T-helper 1 cell (primary cell): ENCODE measurements at regions not wholly inside any gene's neighbourhood (a gene's known extent, or its start where the extent isn't known, plus 50 kb on each side); places are given as distances from the start of the nearest gene placed in this dataset.

Source experiments
- DNase-seq, 5 donors: peaks; one replicate each; pipeline ENCODE4 v3.0.0-alpha.2; 2012 to 2020

DNA sequence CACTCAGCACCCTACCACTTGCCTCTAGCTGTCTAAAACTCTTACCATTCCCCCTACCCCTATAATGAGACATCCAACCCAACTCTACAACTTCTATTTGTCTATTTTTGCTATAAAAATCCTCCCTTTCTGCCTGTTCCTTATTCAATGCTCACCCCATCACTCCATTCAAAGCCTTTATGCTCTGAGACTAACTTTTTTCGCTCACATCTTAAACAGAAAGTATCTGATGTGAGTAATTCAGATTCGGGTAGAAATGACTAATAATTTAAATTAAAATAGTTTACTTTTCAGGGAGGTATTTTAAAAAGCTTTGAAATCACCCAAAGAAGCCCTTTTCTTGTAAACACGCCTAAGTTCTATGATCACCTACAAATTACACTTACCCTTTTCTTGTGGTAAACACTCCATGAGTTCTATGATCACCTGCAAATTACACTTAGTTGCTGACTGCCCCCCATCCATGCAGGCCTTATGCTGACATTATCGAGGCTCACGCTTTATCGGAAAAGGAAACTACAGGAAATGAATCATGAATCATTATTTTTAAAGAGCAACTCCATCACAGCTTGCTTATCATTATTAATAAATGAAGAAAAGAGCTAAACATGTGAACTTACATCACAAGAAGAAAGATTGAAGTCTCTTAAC is 168.7 kb upstream of the PPP1R2C start:
- peak in 1 of 5 donors; percentile 56 for DNase-seq

DNA sequence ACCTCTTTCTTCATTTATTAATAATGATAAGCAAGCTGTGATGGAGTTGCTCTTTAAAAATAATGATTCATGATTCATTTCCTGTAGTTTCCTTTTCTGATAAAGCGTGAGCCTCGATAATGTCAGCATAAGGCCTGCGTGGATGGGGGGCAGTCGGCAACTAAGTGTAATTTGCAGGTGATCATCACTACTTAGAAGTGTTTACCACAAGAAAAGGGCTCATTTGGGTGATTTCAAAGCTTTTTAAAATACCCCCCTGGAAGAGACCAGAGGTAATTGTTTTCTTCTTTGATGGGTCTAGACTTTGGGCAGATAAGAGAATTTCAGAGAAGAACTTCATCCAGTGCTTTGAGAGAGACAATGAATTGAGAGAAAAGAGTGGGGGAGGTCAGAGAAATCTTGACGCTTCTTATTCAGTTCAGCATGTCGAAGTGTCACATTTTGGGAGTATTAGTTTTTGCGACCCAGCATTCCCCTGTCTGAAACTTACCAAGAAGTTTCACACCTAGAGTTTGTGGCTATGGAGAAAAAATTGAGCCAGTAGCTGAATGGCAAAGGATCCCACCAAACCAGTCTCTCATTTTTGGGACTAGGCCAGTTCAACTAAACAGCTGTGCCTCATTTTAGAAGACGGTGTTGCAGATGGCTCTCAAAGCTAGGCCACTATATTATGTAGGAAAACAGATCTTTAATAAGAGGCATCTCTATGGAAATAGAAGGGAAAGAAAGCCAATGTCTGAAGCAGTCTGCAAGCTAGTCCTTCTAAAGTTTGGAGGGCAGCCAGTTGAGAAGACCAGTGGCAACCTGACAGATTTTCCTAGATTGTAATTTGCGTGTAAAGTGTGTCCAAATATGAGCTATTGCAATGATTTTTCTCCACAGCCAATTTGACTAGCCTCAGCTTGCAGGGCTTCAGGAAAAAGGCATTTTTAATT is 171.0 kb upstream of the PPP1R2C start:
- DNase-seq, result peak in 1 of 5 donors; percentile 8

DNA sequence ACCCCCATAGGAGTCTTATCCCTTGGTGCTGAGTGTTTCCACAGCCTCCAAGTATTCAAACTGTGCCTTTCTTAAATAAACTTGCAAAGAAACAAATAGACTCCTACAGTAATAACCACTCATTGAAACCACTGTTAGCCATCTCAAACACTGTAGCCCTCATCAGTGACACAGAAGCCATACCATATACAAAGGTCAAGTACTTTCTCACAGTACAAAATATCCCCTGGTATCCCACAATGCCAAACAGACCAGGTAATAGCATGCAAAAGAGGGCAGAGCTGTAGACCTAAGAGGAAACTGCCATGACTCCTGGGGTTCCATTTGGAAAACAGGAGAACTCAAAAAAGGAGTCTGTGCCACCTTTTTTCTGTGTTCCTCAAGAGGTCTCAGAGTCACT is 173.8 kb upstream of the PPP1R2C start:
- no peak for DNase-seq

DNA sequence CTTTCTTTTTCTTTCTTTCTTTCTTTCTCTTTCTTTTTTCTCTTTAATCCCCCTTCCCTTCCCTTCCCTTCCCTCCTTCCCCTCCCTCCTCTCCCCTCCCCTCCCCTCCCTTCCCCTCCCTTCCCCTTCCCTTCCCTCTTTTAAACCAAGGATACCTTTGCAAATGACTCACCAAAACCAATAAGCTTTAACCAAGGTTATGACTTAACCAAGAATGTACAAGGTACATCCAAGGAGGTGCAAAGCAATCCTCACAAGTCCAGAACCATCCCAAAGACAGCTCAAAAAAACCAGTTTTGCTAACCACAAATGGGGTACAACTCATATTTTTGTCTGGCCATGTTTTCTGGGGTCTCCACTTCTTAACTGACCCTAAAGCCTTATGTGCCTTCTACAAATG is 174.7 kb upstream of the PPP1R2C start:
- no peak for DNase-seq

DNA sequence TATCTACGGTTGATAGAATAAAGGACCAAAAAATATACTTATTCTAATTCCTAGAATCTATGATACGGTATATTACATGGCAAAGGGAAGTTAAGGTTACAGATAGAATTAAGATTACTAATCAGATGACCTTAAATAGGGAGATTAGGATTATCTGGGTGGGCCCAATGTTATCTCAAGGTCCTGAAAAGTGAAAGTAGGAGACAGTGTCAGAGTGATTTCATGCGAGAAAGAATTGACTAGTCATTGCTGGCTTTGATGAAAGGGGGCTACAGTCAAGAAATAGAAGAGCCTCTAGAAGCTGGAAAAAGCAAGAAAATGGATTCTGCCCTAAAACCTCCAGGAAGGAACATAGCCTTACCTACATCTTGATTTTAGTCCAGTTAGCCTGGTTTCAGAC is 176.9 kb upstream of the PPP1R2C start:
- no peak for DNase-seq

DNA sequence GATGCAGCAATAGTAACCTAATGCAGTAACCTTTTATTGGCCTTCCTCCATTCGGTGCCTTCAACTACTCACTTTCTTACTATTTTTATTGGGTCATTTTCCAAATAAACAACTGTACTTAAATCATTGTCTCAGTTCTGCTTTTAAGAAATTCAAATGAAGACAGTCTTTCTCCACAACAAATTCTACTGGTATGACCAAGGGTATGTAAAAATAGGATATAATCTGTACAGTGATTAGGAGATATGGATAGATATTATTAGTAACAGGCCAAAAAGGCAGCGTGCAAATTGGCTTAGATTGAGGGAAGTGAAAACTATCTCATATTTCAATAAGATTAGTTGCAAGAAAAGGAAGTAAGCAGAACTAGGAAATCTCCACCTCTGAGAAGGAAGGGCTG is 177.4 kb upstream of the PPP1R2C start:
- DNase-seq, result no peak

DNA sequence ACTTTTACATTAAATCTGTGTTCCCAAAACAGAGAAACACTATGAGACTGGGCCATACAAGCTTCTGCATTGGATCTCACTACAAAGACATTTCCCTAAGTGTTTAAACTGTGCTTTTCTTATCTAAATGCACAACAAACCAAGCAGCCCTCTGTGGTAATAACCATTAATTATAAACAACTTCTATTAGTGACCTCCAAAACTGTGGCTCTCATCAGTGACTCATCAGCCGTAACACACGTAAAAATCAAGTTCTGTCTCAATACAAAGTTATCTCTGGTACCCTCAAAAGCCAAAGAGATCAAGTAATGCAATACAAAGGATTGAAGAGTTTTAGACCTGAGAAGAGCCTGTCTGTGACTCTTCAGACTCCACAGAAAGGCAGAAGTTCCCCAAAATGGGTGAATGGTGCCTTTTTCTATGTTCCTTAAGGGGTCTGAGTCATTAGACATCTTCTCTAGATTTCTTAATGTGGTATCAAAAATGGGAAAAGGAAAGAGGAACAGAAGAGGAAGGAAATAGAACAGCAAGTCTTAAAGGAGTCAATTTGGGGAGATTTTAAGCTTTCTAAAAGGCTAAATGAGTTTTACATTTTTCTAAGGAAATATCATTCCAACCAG is 189.8 kb upstream of the PPP1R2C start:
- DNase-seq, result no peak

DNA sequence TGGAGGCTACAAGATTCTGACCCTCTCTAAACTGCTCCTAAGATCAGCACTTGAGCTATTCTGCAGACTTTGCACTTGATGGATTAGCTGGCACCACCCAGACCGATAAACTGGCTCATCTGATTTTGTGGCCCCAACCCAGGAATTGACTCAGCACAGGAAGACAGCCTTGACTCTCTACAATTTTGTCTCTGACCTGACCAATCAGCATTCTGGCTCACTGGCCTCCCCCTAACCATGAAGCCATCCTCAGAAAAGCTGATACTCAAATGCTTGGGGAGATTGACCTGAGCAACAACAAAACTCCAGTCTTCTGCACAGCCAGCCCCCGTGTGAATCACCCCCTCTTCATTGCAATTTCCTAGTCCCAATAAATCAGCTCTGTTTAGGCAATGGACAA is 195.4 kb upstream of the PPP1R2C start:
- no peak for DNase-seq

DNA sequence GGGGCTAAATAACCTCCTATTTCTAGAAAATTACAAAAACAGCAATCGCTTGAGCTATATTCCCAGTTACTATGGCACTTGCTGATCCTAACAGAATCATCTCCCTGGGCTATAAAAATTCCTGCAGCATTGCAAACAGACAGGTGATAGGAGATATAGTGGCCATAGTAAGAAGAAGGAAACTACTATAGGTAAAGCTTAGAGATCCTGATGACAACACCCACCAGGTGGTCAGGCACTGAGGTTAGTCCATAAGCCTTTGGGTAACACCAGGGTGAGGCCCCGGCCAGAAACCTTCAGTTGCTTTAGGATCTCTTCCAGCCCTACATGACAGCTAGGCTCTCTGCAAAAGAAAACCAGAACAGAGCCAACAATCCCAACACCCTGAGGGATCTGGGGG is 197.9 kb upstream of the PPP1R2C start:
- DNase-seq, result no peak

DNA sequence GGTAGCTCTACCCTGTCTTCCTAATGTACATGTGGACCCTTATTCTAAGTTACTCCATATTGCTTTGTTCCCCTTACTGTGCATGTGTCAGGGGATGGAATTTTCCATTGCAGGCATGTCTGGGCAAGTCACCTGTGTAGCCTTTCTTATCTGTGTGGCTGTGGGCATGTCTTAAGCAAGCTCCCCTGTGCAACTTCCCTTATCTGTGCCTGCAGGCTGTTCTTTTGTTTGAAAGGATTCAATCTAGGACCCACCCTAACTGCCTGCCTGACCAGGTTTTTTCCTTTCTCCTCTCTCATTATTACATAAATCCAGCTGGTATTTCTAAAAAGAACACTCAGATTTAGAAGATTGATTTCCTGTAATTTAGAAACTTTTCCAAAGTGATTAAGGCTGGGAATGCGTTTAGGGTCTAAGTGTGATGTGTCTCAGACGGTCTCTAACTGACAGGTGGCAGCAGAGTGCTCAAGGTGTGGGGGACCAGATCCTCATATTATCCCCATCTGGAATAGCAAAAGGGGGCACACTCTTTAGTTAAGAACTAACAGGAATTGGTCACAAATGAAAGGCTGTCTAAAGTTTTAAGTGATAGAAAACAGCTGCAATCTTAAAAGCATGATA is 198.9 kb upstream of the PPP1R2C start:
- no peak for DNase-seq

DNA sequence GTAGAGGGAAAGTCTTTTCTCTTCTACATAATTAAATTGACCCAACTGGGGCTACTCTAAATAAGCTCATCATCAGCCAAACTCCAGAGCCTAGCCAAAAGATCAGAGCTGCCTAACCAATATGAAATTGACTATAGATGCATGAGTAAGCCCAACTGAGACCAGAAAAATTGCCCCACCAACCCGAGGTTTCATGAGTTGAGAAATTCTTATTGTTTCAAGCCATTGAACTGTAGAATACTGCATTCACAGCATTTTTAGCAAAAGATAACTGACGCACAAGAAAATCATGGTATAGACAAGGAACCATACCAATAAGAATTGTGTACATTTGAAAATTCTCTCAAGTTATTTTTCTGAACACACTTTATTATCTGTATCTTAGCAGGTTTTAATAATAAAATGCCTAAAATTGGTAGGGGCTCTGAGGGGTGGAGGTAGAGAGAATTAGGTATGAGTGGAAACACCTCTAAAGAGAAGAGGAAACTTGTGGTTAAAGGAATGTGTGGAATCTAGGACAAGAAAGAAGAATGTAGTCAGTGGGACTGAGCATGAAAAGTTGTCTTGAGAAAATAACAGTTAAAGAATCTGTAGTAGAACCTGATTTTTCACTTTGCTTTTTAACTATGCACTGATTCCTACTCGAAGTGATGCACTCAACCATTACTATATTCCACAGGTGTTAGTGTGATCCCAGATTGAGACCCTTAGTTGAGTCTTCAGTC is 200.9 kb upstream of the PPP1R2C start:
- DNase-seq, result no peak

DNA sequence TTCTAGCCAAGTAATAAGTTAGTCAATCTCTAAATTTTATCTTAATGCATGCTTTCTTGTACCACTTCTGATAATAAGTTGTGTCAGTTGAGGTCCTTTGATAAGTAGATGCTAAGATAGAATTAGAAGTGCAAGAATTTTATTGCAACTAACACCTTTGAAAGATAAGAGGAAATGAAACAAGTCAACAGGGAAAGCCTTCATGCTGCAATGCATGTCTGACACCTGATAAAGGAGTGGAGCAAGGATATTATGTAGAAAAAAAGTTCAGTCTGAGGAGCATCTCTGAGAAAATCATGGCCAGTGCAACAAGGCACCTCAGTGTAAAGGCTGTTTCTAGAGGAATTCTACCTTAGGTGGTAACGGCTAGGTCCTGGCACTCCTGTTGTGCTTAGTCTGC is 210.7 kb upstream of the PPP1R2C start:
- DNase-seq, result no peak

DNA sequence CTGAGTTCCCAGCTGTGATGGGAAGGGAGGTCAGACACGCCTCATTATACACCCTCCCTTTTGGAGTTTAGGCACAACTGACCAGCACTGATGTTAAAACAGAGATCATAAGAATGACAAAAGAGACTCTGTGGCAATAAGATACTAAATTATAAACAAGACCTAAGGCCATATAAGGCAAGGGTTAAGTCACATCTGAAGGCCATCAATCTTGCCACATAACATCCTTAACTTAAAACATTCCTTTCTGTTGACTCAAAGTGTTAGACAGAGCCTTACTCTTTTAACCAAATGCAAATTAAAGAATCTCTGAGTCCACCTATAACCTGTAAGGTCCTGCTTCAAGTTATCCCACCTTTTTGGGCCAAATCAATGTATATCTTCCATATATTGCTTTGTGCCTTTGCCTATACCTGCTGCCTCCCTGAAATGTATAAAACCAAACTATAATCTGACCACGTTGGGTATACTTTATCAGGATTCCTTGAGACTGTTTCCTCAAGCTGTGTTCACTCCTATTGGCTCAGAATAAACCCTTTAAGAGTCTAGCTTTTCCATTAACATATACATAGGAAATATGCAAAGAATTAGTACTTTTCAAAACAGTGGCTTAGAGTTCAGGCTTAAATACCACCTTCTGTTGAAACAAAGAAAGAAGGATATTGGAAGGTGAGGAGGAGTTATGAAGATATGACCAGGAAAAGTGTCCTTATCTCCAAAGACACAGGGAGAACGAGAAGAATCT is 214.4 kb upstream of the PPP1R2C start:
- DNase-seq, result no peak

DNA sequence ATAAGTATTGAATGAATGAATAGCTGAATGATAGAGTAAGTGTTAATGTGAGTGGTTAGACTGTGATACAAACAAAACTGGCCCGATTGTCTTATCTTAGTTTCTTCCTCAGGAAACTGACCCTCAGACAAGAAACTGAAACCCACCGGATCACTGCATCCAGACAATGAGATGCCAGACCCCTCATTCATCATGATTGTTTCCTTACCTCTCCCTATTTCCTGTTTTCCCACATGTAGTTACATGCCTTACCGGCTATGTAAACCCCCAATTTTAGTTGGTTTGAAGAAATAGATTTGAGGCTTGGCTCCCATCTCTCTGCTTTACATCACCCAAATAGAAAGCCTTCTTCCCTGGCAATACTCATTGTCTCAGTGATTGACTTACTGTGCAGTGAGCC is 218.9 kb upstream of the PPP1R2C start:
- DNase-seq, result no peak

DNA sequence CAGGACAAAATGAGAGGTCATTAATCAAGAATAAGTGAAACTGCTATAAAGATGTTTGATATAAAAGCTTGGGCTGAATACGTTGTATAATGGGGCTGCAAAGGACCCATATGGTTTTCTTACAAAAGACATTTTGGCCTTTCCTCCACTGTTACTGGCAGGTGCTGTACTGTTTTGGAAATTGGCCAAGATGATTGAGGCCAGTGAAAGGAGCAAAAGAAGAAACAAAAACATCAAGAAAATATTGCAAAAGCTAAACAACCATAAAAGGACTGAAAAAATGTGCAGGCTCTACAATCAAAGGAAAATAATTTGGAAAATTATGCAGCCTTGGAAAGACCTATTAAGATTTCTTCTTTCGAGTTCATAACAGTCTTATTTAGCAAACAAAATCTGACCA is 222.2 kb upstream of the PPP1R2C start:
- DNase-seq, result no peak

DNA sequence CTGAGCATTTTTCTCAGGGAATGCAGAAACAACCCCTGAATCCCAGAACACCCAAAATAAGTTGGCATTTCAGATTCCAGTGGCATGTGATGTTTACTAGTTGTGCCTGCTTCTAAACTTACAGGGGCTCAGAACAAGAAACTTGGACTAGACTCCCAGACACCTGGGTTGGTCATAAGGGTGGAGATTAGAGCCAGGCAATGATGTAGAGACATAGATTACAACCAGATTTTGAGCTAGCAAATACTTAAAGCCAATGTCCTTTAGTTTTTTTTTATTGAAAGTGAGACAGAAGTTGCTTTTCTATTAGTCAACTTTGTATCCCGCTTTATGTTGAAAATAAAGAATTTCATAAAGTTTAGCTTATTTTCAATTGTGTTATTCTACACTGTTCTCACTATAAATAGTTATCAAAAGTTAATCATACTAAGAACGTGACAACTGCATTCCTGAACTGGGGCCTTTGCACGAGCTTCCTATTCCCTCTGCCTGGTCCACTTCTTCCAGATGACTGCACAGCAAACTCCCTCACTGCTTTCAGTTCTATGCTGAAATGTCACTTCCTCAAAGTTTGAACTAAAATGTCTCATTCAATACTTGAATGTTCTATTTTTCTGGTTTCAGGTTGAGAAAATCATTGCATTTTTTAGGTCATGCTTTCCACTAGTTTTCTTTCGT is 224.7 kb upstream of the PPP1R2C start:
- no peak for DNase-seq

DNA sequence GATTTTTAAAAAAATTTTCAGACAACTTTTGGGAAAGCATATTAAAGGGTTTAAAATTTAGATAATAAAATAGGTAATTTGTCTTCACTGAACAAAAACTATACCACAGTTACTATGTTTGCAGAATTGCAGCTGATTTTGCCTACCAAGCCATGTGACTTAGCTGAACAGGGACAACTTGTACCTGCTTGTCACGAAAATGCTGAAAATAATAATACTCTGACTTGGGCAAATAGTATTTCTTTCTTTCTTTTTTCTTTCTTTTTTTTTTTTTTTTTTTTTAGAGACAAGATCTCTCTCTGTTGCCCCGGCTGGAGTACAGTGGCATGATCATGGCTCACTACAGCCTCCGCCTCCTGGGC is 225.2 kb upstream of the PPP1R2C start:
- no peak for DNase-seq

DNA sequence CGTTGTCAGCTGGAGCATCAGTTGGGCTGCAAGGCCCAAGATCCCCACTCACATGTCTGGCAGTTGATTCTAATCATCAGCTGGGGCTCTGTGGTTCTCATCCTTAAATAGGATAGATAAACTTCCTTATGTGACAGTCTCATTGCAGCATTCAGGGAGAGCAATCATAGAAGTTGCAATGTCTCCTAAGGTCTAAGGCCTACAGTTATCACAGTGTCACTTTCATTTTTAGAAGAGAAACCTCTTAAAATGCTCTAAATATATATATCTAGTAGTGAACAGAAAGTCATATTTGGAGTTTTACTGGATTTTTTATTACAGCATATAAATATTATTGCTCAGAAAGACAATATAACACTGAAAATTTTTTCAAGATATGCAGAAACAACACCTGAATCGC is 226.0 kb upstream of the PPP1R2C start:
- no peak for DNase-seq

DNA sequence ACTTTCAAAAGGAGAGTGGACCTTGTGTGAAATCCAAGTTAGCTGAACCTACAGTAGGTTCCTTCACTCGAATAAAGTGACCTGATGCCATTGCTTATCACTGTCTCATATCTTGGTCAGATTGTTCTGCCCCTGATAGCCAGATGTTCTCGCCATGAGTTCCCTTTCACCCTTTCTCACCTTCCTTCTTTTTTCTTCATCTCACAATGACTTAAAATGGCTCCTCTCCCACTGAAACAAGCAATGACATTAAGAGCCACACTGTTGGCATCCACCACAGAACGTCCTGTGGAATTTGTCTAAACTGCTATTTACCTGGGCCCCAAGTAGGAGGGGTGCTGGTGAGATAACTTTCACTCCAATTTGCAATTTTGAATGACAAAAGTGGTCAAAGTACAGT is 227.6 kb upstream of the PPP1R2C start:
- DNase-seq, result no peak

DNA sequence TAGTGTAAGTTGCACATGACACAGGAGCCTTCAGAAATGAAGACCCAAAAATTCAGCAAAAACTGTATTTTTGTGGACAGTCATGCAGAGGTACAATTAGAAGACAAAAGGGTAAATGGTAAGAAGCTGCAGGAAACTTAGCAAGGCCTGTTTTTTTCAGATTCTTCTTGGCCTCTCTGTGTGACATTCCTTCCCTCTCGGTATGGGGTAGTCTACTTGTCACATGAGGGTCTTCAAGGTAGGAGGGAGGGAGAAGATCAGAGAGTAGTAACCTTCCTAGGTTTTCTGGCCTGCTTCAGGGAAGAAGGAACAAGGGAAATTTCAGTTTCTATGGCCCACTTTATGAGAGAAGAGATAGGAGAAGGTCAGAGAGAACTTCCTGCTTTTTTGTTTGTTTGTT is 230.4 kb upstream of the PPP1R2C start:
- DNase-seq, result no peak

DNA sequence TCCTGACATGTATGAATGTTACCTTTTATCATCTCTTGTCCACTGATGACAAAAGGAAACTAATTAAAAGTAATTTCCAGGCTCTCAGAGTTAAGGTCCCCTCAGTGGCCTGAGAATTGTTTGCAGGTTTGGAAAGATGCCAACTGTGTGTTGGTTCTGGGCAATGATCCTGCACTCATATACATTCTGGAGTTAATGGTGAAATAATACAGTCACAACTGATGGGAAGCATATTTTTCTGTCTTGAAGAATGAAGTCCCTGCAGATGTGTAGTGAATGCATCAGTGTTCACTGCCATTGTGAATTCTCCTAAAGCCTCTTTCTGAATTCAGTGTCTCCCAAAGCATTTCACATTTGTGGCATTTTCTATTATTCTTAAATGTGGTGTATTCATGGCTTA is 238.1 kb upstream of the PPP1R2C start:
- DNase-seq, result no peak

DNA sequence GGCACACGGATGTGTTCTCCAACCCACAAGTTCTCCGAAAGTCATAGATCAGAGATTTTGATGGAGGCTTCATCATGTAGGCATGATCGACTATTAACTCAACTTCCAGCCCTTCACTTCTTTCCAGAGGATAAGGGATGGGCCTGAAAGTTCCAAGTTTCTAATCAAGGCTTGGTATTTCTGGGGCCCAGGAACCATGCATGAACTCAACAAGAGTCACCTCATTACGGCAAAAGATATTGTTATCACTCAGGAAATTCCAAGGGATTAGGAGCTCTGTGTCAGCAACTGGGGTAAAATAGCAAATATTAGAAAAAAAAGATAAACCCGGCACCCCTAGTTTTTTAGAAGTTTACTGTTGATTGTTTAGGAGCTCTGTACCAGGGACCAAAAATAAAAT is 240.1 kb upstream of the PPP1R2C start:
- DNase-seq, result no peak
